ENCODE measurements at regions not wholly inside any gene's neighbourhood (a gene's known extent, or its start where the extent isn't known, plus 50 kb on each side); places are given as distances from the start of the nearest gene placed in this dataset.

DNA sequence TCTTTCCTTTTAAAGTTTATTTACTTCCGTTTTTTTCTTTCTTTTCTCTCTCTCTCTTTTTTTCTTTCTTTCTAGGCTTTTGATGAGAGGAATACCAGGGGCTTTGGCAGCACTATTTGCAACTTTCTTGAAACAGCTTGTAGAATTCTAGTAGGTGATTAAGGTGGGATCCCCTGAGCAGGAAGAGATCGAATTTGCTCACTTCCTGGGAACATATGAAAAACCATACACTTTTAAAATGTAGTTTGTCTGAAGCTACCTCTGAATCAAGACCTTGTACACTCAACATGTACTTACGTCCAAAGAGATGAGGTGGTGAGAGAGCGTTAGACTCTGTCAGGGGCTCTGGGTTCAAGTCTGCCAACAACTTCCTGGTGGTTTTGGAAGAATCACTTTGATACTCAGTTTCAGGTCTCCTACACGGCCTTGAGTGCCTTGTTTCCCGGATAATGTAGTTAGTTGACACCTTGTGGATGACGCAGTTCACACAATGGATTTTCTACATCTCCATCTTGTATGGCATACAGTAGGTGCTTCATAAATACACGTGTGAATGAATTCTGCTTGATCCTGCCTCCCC, 229.1 kb downstream of the MYCN start:
- Histone ChIP-seq H4K20me1 (ENCODE audit: low read depth, low read length) (no peaks in the 10 kb centered on the region), H3F3A (ENCODE audit: insufficient read depth) (no peaks in the 10 kb centered on the region), H3K9me2 (replicated peaks; ENCODE audit: insufficient read depth, low read length) (no peaks in the 10 kb centered on the region), H3K27ac (ENCODE audit: low read depth, low read length) (no peak overlapping the region), H3K4me3 (ENCODE audit: insufficient read depth, low read length, poor library complexity, severe bottlenecking) (no peak overlapping the region), H3K9me3 (ENCODE audit: insufficient read depth, low read length) (no peaks in the 10 kb centered on the region), H3K9ac (ENCODE audit: low read length) (no peak overlapping the region), H3K27me3 (ENCODE audit: low read length) (no peaks in the 10 kb centered on the region), H3K4me2 (ENCODE audit: low read depth, low read length, poor library complexity, severe bottlenecking) (no peak overlapping the region), H3K36me3 (ENCODE audit: low read length) (no peaks in the 10 kb centered on the region), H3K79me2 (ENCODE audit: insufficient read depth, low read length) (no peaks in the 10 kb centered on the region), H2AFZ (ENCODE audit: low read depth, low read length, severe bottlenecking) (no peak overlapping the region)
- TF ChIP-seq, protein P1, sequence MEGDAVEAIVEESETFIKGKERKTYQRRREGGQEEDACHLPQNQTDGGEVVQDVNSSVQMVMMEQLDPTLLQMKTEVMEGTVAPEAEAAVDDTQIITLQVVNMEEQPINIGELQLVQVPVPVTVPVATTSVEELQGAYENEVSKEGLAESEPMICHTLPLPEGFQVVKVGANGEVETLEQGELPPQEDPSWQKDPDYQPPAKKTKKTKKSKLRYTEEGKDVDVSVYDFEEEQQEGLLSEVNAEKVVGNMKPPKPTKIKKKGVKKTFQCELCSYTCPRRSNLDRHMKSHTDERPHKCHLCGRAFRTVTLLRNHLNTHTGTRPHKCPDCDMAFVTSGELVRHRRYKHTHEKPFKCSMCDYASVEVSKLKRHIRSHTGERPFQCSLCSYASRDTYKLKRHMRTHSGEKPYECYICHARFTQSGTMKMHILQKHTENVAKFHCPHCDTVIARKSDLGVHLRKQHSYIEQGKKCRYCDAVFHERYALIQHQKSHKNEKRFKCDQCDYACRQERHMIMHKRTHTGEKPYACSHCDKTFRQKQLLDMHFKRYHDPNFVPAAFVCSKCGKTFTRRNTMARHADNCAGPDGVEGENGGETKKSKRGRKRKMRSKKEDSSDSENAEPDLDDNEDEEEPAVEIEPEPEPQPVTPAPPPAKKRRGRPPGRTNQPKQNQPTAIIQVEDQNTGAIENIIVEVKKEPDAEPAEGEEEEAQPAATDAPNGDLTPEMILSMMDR (IDR thresholded peaks at IDR 0.05; ENCODE audit: insufficient read depth, low read length, poor library complexity, severe bottlenecking), result no peak
- TF ChIP-seq EZH2phosphoT487 (conservative IDR thresholded peaks at IDR 0.05; ENCODE audit: low read length), result no peak

- H3K27me3 ChIP-seq (ENCODE audit: low read length), result no peaks in the 10 kb centered on the region
- no peaks in the 10 kb centered on the region for H3K9me3 ChIP-seq (ENCODE audit: insufficient read depth, low read length)
- H3K79me2 ChIP-seq (ENCODE audit: insufficient read depth, low read length), result no peaks in the 10 kb centered on the region
- no peak overlapping the region for H3K4me2 ChIP-seq (ENCODE audit: low read depth, low read length, poor library complexity, severe bottlenecking)
- no peak overlapping the region for H3K27ac ChIP-seq (ENCODE audit: low read depth, low read length)
- H3K4me3 ChIP-seq (ENCODE audit: insufficient read depth, low read length, poor library complexity, severe bottlenecking), result no peak overlapping the region
- no peaks in the 10 kb centered on the region for H4K20me1 ChIP-seq (ENCODE audit: low read depth, low read length)
- TF ChIP-seq, protein P1 (IDR thresholded peaks at IDR 0.05; ENCODE audit: insufficient read depth, low read length, poor library complexity, severe bottlenecking), result no peak
- TF ChIP-seq EZH2phosphoT487 (conservative IDR thresholded peaks at IDR 0.05; ENCODE audit: low read length), result no peak
- H3K36me3 ChIP-seq (ENCODE audit: low read length), result no peaks in the 10 kb centered on the region
- H3K9me2 ChIP-seq (replicated peaks; ENCODE audit: insufficient read depth, low read length), result no peaks in the 10 kb centered on the region
- no peaks in the 10 kb centered on the region for H3F3A ChIP-seq (ENCODE audit: insufficient read depth)
- H2AFZ ChIP-seq (ENCODE audit: low read depth, low read length, severe bottlenecking), result no peak overlapping the region
- H3K9ac ChIP-seq (ENCODE audit: low read length), result no peak overlapping the region
These were observed 228.3 kb downstream of the MYCN start for GRCh38 chr2:16168506-16169264.

- H2AFZ ChIP-seq (ENCODE audit: low read depth, low read length, severe bottlenecking), result no peak overlapping the region
These were observed 227.6 kb downstream of the MYCN start for GRCh38 chr2:16167870-16168426.

More at GRCh38 chr2:16167870-16168426, 227.6 kb downstream of the MYCN start:
- no peak overlapping the region for H3K4me3 ChIP-seq (ENCODE audit: insufficient read depth, low read length, poor library complexity, severe bottlenecking)
- no peaks in the 10 kb centered on the region for H3K36me3 ChIP-seq (ENCODE audit: low read length)
- H4K20me1 ChIP-seq (ENCODE audit: low read depth, low read length), result no peaks in the 10 kb centered on the region
- no peaks in the 10 kb centered on the region for H3F3A ChIP-seq (ENCODE audit: insufficient read depth)
- H3K9me2 ChIP-seq (replicated peaks; ENCODE audit: insufficient read depth, low read length), result no peaks in the 10 kb centered on the region
- no peak overlapping the region for H3K9ac ChIP-seq (ENCODE audit: low read length)
- no peaks in the 10 kb centered on the region for H3K9me3 ChIP-seq (ENCODE audit: insufficient read depth, low read length)
- H3K27me3 ChIP-seq (ENCODE audit: low read length), result no peaks in the 10 kb centered on the region
- H3K4me2 ChIP-seq (ENCODE audit: low read depth, low read length, poor library complexity, severe bottlenecking), result no peak overlapping the region
- H3K27ac ChIP-seq (ENCODE audit: low read depth, low read length), result no peak overlapping the region
- TF ChIP-seq EZH2phosphoT487 (conservative IDR thresholded peaks at IDR 0.05; ENCODE audit: low read length), result no peak
- TF ChIP-seq, protein P1 (IDR thresholded peaks at IDR 0.05; ENCODE audit: insufficient read depth, low read length, poor library complexity, severe bottlenecking), result no peak
- H3K79me2 ChIP-seq (ENCODE audit: insufficient read depth, low read length), result no peaks in the 10 kb centered on the region
